Mucosa of stomach (tissue), 1 donor: ENCODE measurements at regions not wholly inside any gene's neighbourhood (a gene's known extent, or its start where the extent isn't known, plus 50 kb on each side); places are given as distances from the start of the nearest gene placed in this dataset.
"Not testable (repeated sequence)": the region's sequence is repeated elsewhere in the genome, so short reads cannot be mapped to it uniquely, and the experiment has no call there.

Experiments
- H3K27me3 ChIP-seq: one replicate; pipeline ENCODE4 v1.7.0; 2013; ENCODE audit warnings: mild to moderate bottlenecking, low read length; ENCODE audit not compliant: control insufficient read depth, insufficient read depth
- H3K36me3 ChIP-seq: one replicate; pipeline ENCODE4 v1.7.0; 2013; ENCODE audit warnings: low read length; ENCODE audit not compliant: control insufficient read depth, insufficient read depth
- H3K4me1 ChIP-seq: one replicate; pipeline ENCODE4 v1.7.0; 2013; ENCODE audit warnings: mild to moderate bottlenecking, low read length; ENCODE audit not compliant: control insufficient read depth, insufficient read depth
- H3K4me3 ChIP-seq: one replicate; pipeline ENCODE4 v1.7.0; 2013; ENCODE audit warnings: low read length
- H3K9ac ChIP-seq: one replicate; pipeline ENCODE4 v1.7.0; 2013; ENCODE audit warnings: mild to moderate bottlenecking, low read length, moderate library complexity
- H3K9me3 ChIP-seq: one replicate; pipeline ENCODE4 v1.7.0; 2013; ENCODE audit warnings: mild to moderate bottlenecking, low read length, moderate library complexity; ENCODE audit not compliant: control insufficient read depth
- donor health status: Pancreatic carcinoma.

- Histone ChIP-seq H3K36me3 (no peaks in the 10 kb centered on the region), H3K27me3 (no peaks in the 10 kb centered on the region), H3K4me1 (no peaks in the 10 kb centered on the region), H3K9ac (no peak overlapping the region), H3K9me3 (no peaks in the 10 kb centered on the region), H3K4me3 (no peak overlapping the region)
These were observed 906.2 kb downstream of the BRD1 start for GRCh38 chr22:48921411-48921903.

DNA sequence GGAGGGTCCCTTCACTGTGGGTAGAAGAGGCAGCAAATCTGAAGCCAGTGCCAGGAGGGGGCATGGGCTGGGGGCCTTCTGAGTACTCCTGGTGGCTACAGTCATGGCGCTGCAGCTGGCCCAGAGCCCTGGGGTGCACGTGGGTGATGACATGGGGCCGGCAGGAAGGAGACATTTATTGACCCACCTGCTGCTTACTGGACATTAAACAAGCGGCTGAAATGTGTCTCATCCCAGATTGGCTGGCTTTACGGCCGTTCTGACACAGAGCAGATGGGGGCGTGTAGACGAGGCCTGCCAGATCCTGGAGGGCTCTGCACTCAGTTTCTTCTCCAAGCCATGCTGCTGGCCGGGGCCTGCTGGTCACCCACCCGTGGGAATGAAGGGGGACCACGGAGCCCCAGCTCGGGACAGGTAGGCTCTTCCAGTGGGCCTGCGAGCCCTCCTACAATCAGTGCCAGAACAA is 906.9 kb downstream of the BRD1 start:
- Histone ChIP-seq H3K9ac (no peak overlapping the region), H3K9me3 (no peaks in the 10 kb centered on the region), H3K4me3 (no peak overlapping the region), H3K36me3 (no peaks in the 10 kb centered on the region), H3K4me1 (no peaks in the 10 kb centered on the region), H3K27me3 (no peaks in the 10 kb centered on the region)

GRCh38 chr22:48919851-48920589 is 907.7 kb downstream of the BRD1 start:
- H3K27me3 ChIP-seq, result no peaks in the 10 kb centered on the region
- H3K4me3 ChIP-seq, result no peak overlapping the region
- no peaks in the 10 kb centered on the region for H3K9me3 ChIP-seq
- no peaks in the 10 kb centered on the region for H3K36me3 ChIP-seq
- no peaks in the 10 kb centered on the region for H3K4me1 ChIP-seq
- no peak overlapping the region for H3K9ac ChIP-seq

DNA sequence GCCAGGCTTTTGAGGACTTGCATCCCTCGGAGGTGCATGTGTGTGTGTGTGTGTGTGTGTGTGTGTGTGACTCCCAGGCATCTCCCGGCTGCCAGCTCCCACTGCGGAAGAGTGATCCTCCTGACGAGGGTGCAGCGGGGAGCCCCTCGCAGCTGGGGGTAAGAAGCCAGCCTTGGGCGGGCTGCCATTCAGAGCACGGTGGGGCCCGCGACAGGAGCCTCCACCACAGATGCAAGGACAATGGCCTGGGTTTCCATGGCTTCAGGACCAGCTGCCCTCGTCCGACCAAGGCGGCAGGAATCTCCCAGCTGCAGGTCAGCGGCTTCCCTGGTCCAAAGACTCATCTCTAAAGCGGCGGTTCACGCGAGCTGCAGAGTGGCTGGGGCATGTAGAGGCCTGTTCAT is 908.5 kb downstream of the BRD1 start:
- Histone ChIP-seq H3K36me3 (no peaks in the 10 kb centered on the region), H3K4me1 (no peaks in the 10 kb centered on the region), H3K4me3 (no peak overlapping the region), H3K9ac (no peak overlapping the region), H3K27me3 (no peaks in the 10 kb centered on the region), H3K9me3 (no peaks in the 10 kb centered on the region)

- no peaks in the 10 kb centered on the region for H3K27me3 ChIP-seq
- H3K36me3 ChIP-seq, result no peaks in the 10 kb centered on the region
- no peak overlapping the region for H3K4me3 ChIP-seq
- H3K9me3 ChIP-seq, result no peaks in the 10 kb centered on the region
- no peaks in the 10 kb centered on the region for H3K4me1 ChIP-seq
- no peak overlapping the region for H3K9ac ChIP-seq
These were observed 909.0 kb downstream of the BRD1 start for GRCh38 chr22:48918585-48919186.

GRCh38 chr22:48912356-48913066 is 915.2 kb downstream of the BRD1 start:
- not testable (repeated sequence) for H3K36me3 ChIP-seq, H3K9me3 ChIP-seq, H3K4me1 ChIP-seq, H3K4me3 ChIP-seq, H3K9ac ChIP-seq, H3K27me3 ChIP-seq

- H3K4me1 ChIP-seq, H3K9ac ChIP-seq, H3K36me3 ChIP-seq, H3K4me3 ChIP-seq, H3K9me3 ChIP-seq, H3K27me3 ChIP-seq: not testable (repeated sequence)
These were observed 916.0 kb downstream of the BRD1 start for GRCh38 chr22:48911647-48912046.

DNA sequence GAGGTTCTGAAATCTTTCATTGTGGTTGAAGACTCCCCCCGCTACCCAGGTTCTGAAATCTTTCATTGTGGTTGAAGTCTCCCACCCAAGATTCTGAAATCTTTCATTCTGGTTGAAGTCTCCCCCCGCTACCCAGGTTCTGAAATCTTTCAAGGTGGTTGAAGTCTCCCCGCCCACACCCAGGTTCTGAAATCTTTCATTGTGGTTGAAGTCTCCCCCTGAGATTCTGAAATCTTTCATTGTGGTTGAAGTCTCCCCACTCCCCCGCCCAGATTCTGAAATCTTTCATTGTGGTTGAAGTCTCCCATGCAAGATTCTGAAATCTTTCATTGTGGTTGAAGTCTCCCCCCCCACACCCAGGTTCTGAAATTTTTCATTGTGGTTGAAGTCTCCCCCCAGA is 916.6 kb downstream of the BRD1 start:
- H3K9ac ChIP-seq, H3K27me3 ChIP-seq, H3K4me1 ChIP-seq, H3K4me3 ChIP-seq, H3K9me3 ChIP-seq, H3K36me3 ChIP-seq: not testable (repeated sequence)

DNA sequence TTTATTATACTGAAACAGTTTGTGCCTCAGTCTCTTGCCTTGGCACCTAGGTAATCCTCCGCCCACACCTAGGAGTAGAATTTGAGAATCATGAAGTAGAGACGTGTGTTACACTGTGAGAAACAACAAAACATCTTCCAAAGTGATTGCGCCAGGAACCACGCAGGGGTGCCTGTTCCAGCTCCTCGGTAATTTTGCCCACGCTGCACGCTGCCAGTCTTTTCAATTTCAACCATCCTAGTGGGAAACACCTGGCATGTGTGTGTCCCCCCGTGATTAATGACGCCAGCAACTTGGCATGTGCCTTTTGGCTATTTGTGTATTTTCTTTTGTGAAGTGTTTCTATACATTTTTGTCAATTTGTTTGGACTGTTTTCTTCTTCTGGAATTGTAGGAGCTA is 919.1 kb downstream of the BRD1 start:
- Histone ChIP-seq H3K4me1 (no peaks in the 10 kb centered on the region), H3K9me3 (no peaks in the 10 kb centered on the region), H3K9ac (no peak overlapping the region), H3K36me3 (no peaks in the 10 kb centered on the region), H3K4me3 (no peak overlapping the region), H3K27me3 (no peaks in the 10 kb centered on the region)

- no peak overlapping the region for H3K9ac ChIP-seq
- no peaks in the 10 kb centered on the region for H3K27me3 ChIP-seq
- H3K9me3 ChIP-seq, result no peaks in the 10 kb centered on the region
- no peak overlapping the region for H3K4me3 ChIP-seq
- no peaks in the 10 kb centered on the region for H3K4me1 ChIP-seq
- H3K36me3 ChIP-seq, result no peaks in the 10 kb centered on the region
These were observed 920.1 kb downstream of the BRD1 start for GRCh38 chr22:48907591-48907990.

- H3K27me3 ChIP-seq, result no peaks in the 10 kb centered on the region
- H3K36me3 ChIP-seq, result no peaks in the 10 kb centered on the region
- H3K4me1 ChIP-seq, result no peaks in the 10 kb centered on the region
- H3K4me3 ChIP-seq, result no peak overlapping the region
- H3K9ac ChIP-seq, result no peak overlapping the region
- H3K9me3 ChIP-seq, result no peaks in the 10 kb centered on the region
These were observed 921.3 kb downstream of the BRD1 start for GRCh38 chr22:48906216-48906835.
